Testis (tissue), 2 donors: ENCODE measurements at regions not wholly inside any gene's neighbourhood (a gene's known extent, or its start where the extent isn't known, plus 50 kb on each side); places are given as distances from the start of the nearest gene placed in this dataset.

Experiments used
- DNase-seq: peaks from one replicate; pipeline ENCODE4 v3.0.0-alpha.2; 2019
- H3K27ac ChIP-seq, 2 donors: fragments of 200-600 bp; sonication (generic); one replicate each; pipeline ENCODE4 v1.5.1; 2019
- H3K27me3 ChIP-seq: fragments of 200-600 bp; sonication (generic); one replicate; pipeline ENCODE4 v1.5.1; 2019
- H3K36me3 ChIP-seq: fragments of 200-600 bp; sonication (generic); one replicate; pipeline ENCODE4 v1.5.1; 2017; ENCODE audit warnings: low read depth; ENCODE audit errors: missing control alignments
- H3K4me1 ChIP-seq: fragments of 200-600 bp; sonication (generic); one replicate; pipeline ENCODE4 v1.5.1; 2019
- H3K4me3 ChIP-seq, 2 donors: fragments of 200-600 bp; sonication (generic); one replicate each; pipeline ENCODE4 v1.5.1; 2017 to 2019
- H3K9me3 ChIP-seq: fragments of 200-600 bp; sonication (generic); one replicate; pipeline ENCODE4 v1.5.1; 2017
- POLR2A ChIP-seq: fragments of 450-650 bp; IDR thresholded peaks from one replicate; pipeline ENCODE4 v1.6.1; 2017; ENCODE audit warnings: antibody characterized with exemption, mild to moderate bottlenecking, moderate library complexity
- WGBS, 2 donors: methylation state at CpG; one replicate each; pipeline ENCODE4 v1.1.5; 2018; 5-methylcytosine and 5-hydroxymethylcytosine counted together
- intact Hi-C: fragments of 100-400 bp; cut with DNase I; formaldehyde crosslinking; loops from one replicate; pipeline ENCODE4 v1.15.1; 2023; ENCODE audit warnings: low total_unique reads
- TF ChIP-seq, protein P1 (sequence below), 3 experiments: fragments of 450-650 bp in 2 of 3; fragments of 200-600 bp in 1 of 3; sonication (generic) in 1 of 3; IDR thresholded peaks; one replicate each; pipeline ENCODE4 v1.5.1; 2016 to 2019; ENCODE audit warnings: antibody characterized with exemption in 3 of 3, mild to moderate bottlenecking in 2 of 3, moderate library complexity in 1 of 3

DNA sequence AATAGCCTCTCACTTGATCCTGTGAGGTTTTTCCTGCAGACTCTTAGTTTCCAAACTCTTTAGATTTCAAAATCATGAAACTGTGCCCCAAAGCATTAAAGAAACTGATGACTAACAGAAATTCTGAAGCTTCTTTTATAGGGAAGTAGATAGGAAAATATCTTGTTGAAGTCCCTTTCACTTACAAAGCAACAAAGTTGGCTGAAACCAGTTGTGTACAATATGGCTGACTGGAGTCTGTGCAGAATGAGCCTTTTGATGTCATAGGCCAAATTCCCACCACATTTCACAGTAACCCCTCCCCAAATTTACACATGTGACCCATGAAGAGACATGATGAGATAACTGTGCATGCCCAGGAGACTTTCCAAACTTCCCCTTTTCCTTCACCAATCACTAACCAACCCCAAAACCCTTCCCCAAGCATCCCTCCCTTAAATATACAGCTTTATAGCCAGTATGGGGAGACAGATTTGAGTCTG, 61.7 kb upstream of the NCK2 start:
- DNase-seq, result no peak
- Histone ChIP-seq H3K4me3 (no peak overlapping the region), H3K27ac (no peak overlapping the region), H3K27me3 (no peaks in the 10 kb centered on the region), H3K4me1 (no peaks in the 10 kb centered on the region), H3K9me3 (no peaks in the 10 kb centered on the region), H3K36me3 (no peaks in the 10 kb centered on the region)
- TF ChIP-seq POLR2A, result no peak
- TF ChIP-seq, protein P1, sequence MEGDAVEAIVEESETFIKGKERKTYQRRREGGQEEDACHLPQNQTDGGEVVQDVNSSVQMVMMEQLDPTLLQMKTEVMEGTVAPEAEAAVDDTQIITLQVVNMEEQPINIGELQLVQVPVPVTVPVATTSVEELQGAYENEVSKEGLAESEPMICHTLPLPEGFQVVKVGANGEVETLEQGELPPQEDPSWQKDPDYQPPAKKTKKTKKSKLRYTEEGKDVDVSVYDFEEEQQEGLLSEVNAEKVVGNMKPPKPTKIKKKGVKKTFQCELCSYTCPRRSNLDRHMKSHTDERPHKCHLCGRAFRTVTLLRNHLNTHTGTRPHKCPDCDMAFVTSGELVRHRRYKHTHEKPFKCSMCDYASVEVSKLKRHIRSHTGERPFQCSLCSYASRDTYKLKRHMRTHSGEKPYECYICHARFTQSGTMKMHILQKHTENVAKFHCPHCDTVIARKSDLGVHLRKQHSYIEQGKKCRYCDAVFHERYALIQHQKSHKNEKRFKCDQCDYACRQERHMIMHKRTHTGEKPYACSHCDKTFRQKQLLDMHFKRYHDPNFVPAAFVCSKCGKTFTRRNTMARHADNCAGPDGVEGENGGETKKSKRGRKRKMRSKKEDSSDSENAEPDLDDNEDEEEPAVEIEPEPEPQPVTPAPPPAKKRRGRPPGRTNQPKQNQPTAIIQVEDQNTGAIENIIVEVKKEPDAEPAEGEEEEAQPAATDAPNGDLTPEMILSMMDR (IDR thresholded peaks at IDR 0.05), result no peak
- intact Hi-C loops, result no loop called here

DNA sequence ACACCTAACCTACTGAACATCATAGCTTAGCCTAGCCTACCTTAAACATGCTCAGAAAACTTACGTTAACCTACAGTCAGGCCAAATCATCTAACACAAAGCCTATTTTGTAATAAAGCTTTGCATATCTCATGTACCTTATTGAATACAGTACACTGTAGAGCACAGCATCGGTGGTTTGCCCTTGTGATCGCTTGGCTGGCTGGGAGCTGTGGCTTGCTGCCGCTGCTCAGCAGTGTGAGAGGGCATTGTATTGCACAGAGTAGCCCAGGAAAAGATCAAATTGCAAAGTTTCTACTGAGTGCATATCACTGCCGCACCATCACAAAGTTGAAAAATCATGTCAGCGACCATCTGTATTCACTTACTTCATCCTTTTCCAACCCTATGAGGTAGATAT, 62.3 kb upstream of the NCK2 start:
- no peak for DNase-seq
- intact Hi-C loops, result no loop called here
- H3K27ac ChIP-seq, result no peak overlapping the region

DNA sequence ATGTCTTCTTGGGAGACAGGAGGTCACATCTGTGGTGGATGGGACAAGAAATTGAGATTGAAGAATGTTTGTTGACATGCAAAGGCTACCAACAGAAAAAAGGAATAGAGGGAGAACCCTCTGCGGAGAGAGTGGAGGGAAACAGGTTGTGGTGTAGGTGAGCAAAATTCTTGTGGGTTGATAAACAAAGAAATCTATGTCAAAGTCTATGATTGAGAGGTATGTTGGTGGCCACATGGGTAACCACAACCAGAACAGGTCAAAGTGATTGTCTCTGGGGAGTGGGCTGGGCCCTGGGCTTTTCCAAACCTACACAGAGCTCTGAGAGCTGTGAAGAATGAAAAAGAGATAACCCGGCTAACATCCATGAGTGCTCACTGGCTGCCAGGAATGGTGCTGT, 62.8 kb upstream of the NCK2 start:
- TF ChIP-seq, protein P1 (IDR thresholded peaks at IDR 0.05), result no peak
- no peak for TF ChIP-seq POLR2A
- no peak for DNase-seq
- Histone ChIP-seq H3K9me3 (no peaks in the 10 kb centered on the region), H3K4me3 (no peak overlapping the region), H3K27me3 (no peaks in the 10 kb centered on the region), H3K27ac (no peak overlapping the region), H3K4me1 (no peaks in the 10 kb centered on the region), H3K36me3 (no peaks in the 10 kb centered on the region)
- 95% methylated on average over 2 of the region's 2 CpGs for WGBS, 2 donors
- intact Hi-C loops, result no loop called here

More for the DNA sequence above, 62.3 kb upstream of the NCK2 start:
- no peak overlapping the region for H3K4me3 ChIP-seq
- 81 to 84% methylated on average over 6 of the region's 6 CpGs for WGBS, 2 donors
- no peaks in the 10 kb centered on the region for H3K4me1 ChIP-seq
- H3K9me3 ChIP-seq, result no peaks in the 10 kb centered on the region
- no peak for TF ChIP-seq POLR2A
- TF ChIP-seq, protein P1 (IDR thresholded peaks at IDR 0.05), result no peak
- H3K36me3 ChIP-seq, result no peaks in the 10 kb centered on the region
- H3K27me3 ChIP-seq, result no peaks in the 10 kb centered on the region

DNA sequence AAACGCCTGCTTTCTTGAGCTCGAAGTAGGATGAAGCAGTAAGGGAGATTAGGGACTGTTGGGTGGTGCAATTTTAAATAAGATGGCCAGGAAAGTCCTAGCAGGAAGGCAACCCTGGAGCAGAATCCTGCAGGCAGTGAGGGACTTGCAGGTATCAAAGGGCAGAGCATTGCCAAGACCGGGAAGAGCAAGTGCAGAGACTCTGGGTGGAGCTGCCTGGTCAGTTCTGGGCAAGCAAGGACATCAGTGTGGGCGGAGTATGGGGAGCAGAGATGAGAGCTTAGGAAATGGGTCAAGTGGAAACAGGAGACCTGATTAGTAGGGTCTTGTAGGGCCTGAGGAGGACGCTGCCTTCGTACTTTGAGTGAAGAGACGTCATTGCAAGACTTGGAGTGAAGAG, 64.4 kb upstream of the NCK2 start:
- WGBS, 2 donors, result 66 to 70% methylated on average over 7 of the region's 7 CpGs
- intact Hi-C loops, result no loop called here
- no peak overlapping the region for H3K27ac ChIP-seq
- no peaks in the 10 kb centered on the region for H3K36me3 ChIP-seq
- H3K4me1 ChIP-seq, result no peaks in the 10 kb centered on the region
- peak; percentile 65 for DNase-seq
- no peaks in the 10 kb centered on the region for H3K27me3 ChIP-seq
- H3K9me3 ChIP-seq, result no peaks in the 10 kb centered on the region
- no peak overlapping the region for H3K4me3 ChIP-seq
- TF ChIP-seq, protein P1 (IDR thresholded peaks at IDR 0.05), result no peak
- TF ChIP-seq POLR2A, result no peak

DNA sequence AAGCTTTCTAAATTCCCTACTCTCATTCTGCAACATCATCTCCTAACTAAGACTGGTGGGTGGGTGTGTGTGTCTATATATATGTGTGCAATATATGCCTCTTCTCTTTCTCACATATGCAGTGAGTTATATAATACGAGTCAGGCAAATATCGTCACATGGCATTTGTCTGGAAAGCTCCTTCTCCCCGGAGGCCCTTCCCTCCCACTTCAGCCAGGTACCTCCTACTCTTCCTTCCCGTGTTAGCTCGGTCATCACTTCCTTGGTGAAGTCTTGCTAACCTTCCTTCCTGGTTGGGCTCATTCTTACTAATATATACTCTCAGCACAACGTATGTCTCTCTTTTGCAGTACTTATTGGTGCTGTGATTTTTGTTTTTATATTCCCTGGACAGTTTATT, 66.4 kb upstream of the NCK2 start:
- Histone ChIP-seq H3K4me1 (no peaks in the 10 kb centered on the region), H3K9me3 (no peaks in the 10 kb centered on the region), H3K27ac (no peak overlapping the region), H3K4me3 (no peak overlapping the region), H3K36me3 (no peaks in the 10 kb centered on the region), H3K27me3 (no peaks in the 10 kb centered on the region)
- DNase-seq, result no peak
- WGBS, 2 donors, result 77 to 83% methylated on average over 6 of the region's 6 CpGs
- intact Hi-C loops, result no loop called here
- TF ChIP-seq, protein P1 (IDR thresholded peaks at IDR 0.05), result no peak
- no peak for TF ChIP-seq POLR2A
